HCT116 (cell line): ENCODE measurements at regions not wholly inside any gene's neighbourhood (a gene's known extent, or its start where the extent isn't known, plus 50 kb on each side); places are given as distances from the start of the nearest gene placed in this dataset.

Source experiments
- ATAC-seq: fragments of 200-7000 bp; cut with Tn5 transposase; 2 replicates; pipeline ENCODE4 v1.9.1; 2020; ENCODE audit warnings: mild to moderate bottlenecking, moderate library complexity
- BruUV-seq: library from RNA; stranded (reverse); fragments of 400-500 nt; replicated peaks from 2 replicates; lab custom pipeline; 2021; lab: Mats Ljungman, UMichigan
- CTCF ChIA-PET: fragments of 300-600 bp; sonication (Branson Sonifier 250); formaldehyde crosslinking; loops from one replicate; lab custom pipeline; 2021; ENCODE audit warnings: antibody characterized with exemption; lab: Charles Lee
- POLR2A ChIA-PET: fragments of 300-600, 350-600 bp; sonication (Branson Sonifier 250); formaldehyde crosslinking; loops from one replicate; lab custom pipeline; 2021; ENCODE audit warnings: antibody characterized with exemption; lab: Charles Lee
- RAD21 ChIA-PET, 2 experiments: fragments of 300-600 bp; sonication (Branson Sonifier 250); formaldehyde crosslinking; loops; one replicate each; lab custom pipeline; 2023; ENCODE audit warnings: low total read pairs in 2 of 2; ENCODE audit not compliant: uncharacterized antibody in 2 of 2, unreplicated experiment in 2 of 2, low non-redundant PET in 1 of 2; lab: Charles Lee
- DNase-seq: peaks from one replicate; pipeline ENCODE4 v3.0.0-alpha.2; 2010; ENCODE audit warnings: low read depth, low spot score
- H2AFZ ChIP-seq: fragments of 200-600 bp; shearing (Covaris generic), sonication (generic); 2 replicates; pipeline ENCODE4 v1.6.1; 2017; ENCODE audit warnings: low read depth, mixed run types, mixed read lengths, antibody characterized with exemption, low read length; ENCODE audit not compliant: poor library complexity, severe bottlenecking
- H3K27ac ChIP-seq: 2 replicates; pipeline ENCODE4 v1.5.1; 2012; ENCODE audit warnings: low read depth, low read length
- H3K27me3 ChIP-seq: fragments of 200-600 bp; sonication (generic); 2 replicates; pipeline ENCODE4 v1.6.1; 2016; ENCODE audit warnings: mixed run types, low read length, mixed read lengths; ENCODE audit not compliant: insufficient read depth
- H3K36me3 ChIP-seq, 2 experiments: fragments of 200-500 bp in 1 of 2; fragments of 200-600 bp in 1 of 2; sonication (Bioruptor generic) in 1 of 2; sonication (generic) in 1 of 2; 2 replicates each; pipeline versions ENCODE4 v1.5.1 to v1.6.1; 2014 to 2016; ENCODE audit warnings: low read length in 2 of 2, inconsistent platforms in 1 of 2, mixed read lengths in 1 of 2, mixed run types in 1 of 2; ENCODE audit not compliant: insufficient read depth in 2 of 2, control insufficient read depth in 1 of 2
- H3K4me1 ChIP-seq, 2 experiments: fragments of 200-600 bp in 1 of 2; sonication (generic) in 1 of 2; 2 replicates each; pipeline versions ENCODE4 v1.5.1 to v1.6.1; 2012 to 2017; ENCODE audit warnings: low read length in 2 of 2, inconsistent platforms in 1 of 2, mild to moderate bottlenecking in 1 of 2, mixed read lengths in 1 of 2, mixed run types in 1 of 2, moderate library complexity in 1 of 2; ENCODE audit not compliant: insufficient read depth in 2 of 2, control insufficient read depth in 1 of 2
- H3K4me2 ChIP-seq: fragments of 200-600 bp; sonication (generic); 2 replicates; pipeline ENCODE4 v1.6.1; 2017; ENCODE audit warnings: mixed run types, low read length, mixed read lengths
- H3K4me3 ChIP-seq, 2 experiments: fragments of 200-600 bp in 1 of 2; sonication (generic) in 1 of 2; replicated peaks in 1 of 2; 2 replicates each; pipeline ENCODE4 v1.5.1; 2011 to 2016; ENCODE audit warnings: low read length in 2 of 2, control low read depth in 1 of 2, low read depth in 1 of 2, mild to moderate bottlenecking in 1 of 2, mixed read lengths in 1 of 2, mixed run types in 1 of 2
- H3K79me2 ChIP-seq: fragments of 200-600 bp; sonication (generic); 2 replicates; pipeline ENCODE4 v1.6.1; 2017; ENCODE audit warnings: mild to moderate bottlenecking, mixed run types, low read length, moderate library complexity, mixed read lengths; ENCODE audit not compliant: insufficient read depth
- H3K9ac ChIP-seq: fragments of 200-600 bp; sonication (generic); 2 replicates; pipeline ENCODE4 v1.6.1; 2016; ENCODE audit warnings: low read length, mixed read lengths
- H3K9me2 ChIP-seq: fragments of 200-600 bp; sonication (generic), shearing (Covaris generic); 2 replicates; pipeline ENCODE4 v1.6.1; 2017; ENCODE audit warnings: mixed run types, mild to moderate bottlenecking, moderate library complexity; ENCODE audit not compliant: insufficient read depth
- H3K9me3 ChIP-seq, 2 experiments: fragments of 200-500 bp in 1 of 2; fragments of 200-600 bp in 1 of 2; sonication (Bioruptor generic) in 1 of 2; sonication (generic) in 1 of 2; 2 replicates each; pipeline ENCODE4 v1.6.1; 2014 to 2017; ENCODE audit warnings: low read length in 2 of 2, mixed read lengths in 2 of 2, inconsistent platforms in 1 of 2, low read depth in 1 of 2, mild to moderate bottlenecking in 1 of 2, mixed run types in 1 of 2, moderate library complexity in 1 of 2; ENCODE audit not compliant: control insufficient read depth in 1 of 2, insufficient read depth in 1 of 2
- H4K20me1 ChIP-seq: fragments of 200-600 bp; sonication (generic), shearing (Covaris generic); 2 replicates; pipeline ENCODE4 v1.6.1; 2017; ENCODE audit warnings: mixed run types, mild to moderate bottlenecking, moderate library complexity; ENCODE audit not compliant: insufficient read depth
- ATF3 ChIP-seq: IDR thresholded peaks from 2 replicates; pipeline ENCODE4 v1.6.1; 2012
- CBX3 ChIP-seq: IDR thresholded peaks from 2 replicates; pipeline ENCODE4 v1.6.1; 2012; ENCODE audit warnings: low read depth
- CTCF ChIP-seq, 3 experiments: fragments of 200-600 bp in 1 of 3; sonication (generic) in 1 of 3; IDR thresholded peaks in 2 of 3; conservative IDR thresholded peaks in 1 of 3; 2 replicates each; pipeline ENCODE4 v1.5.1; 2012 to 2017; ENCODE audit warnings: low read depth in 2 of 3, low read length in 2 of 3, antibody characterized with exemption in 1 of 3, borderline replicate concordance in 1 of 3, control low read depth in 1 of 3, mild to moderate bottlenecking in 1 of 3, mixed read lengths in 1 of 3, mixed run types in 1 of 3, moderate library complexity in 1 of 3; ENCODE audit not compliant: insufficient read depth in 1 of 3
- EGR1 ChIP-seq: IDR thresholded peaks from 2 replicates; pipeline ENCODE4 v1.6.1; 2012; ENCODE audit warnings: low read depth
- EZH2 ChIP-seq: fragments of 200-600 bp; sonication (generic); IDR thresholded peaks from 2 replicates; pipeline ENCODE4 v1.6.1; 2017; ENCODE audit warnings: antibody characterized with exemption, mixed run types
- FOSL1 ChIP-seq: IDR thresholded peaks from 2 replicates; pipeline ENCODE4 v1.6.1; 2012; ENCODE audit warnings: low read depth
- JUND ChIP-seq: IDR thresholded peaks from 2 replicates; pipeline ENCODE4 v1.6.1; 2012
- MAX ChIP-seq: IDR thresholded peaks from 2 replicates; pipeline ENCODE4 v1.6.1; 2012
- POLR2AphosphoS5 ChIP-seq: IDR thresholded peaks from 2 replicates; pipeline ENCODE4 v1.6.1; 2011; ENCODE audit warnings: mild to moderate bottlenecking, low read depth, low read length, moderate library complexity
- RAD21 ChIP-seq: IDR thresholded peaks from 2 replicates; pipeline ENCODE4 v1.6.1; 2012; ENCODE audit warnings: low read depth, mild to moderate bottlenecking
- SP1 ChIP-seq: IDR thresholded peaks from 2 replicates; pipeline ENCODE4 v1.6.1; 2012; ENCODE audit warnings: low read depth
- SRF ChIP-seq: IDR thresholded peaks from 2 replicates; pipeline ENCODE4 v1.6.1; 2012; ENCODE audit warnings: low read depth
- YY1 ChIP-seq: IDR thresholded peaks from 2 replicates; pipeline ENCODE4 v1.6.1; 2011; ENCODE audit warnings: low read length, low read depth, moderate library complexity, mild to moderate bottlenecking; ENCODE audit not compliant: insufficient replicate concordance; ENCODE audit errors: extremely low read depth
- ZBTB33 ChIP-seq: IDR thresholded peaks from 2 replicates; pipeline ENCODE4 v1.6.1; 2011; ENCODE audit warnings: mild to moderate bottlenecking, low read length, moderate library complexity; ENCODE audit not compliant: insufficient replicate concordance; ENCODE audit errors: extremely low read depth
- ZNF274 ChIP-seq: fragments of 200-500 bp; sonication (Bioruptor generic); IDR thresholded peaks from 2 replicates; pipeline ENCODE4 v1.6.1; 2014; ENCODE audit warnings: mild to moderate bottlenecking, low read depth, low read length, inconsistent platforms
- intact Hi-C: fragments of 100-400 bp; cut with micrococcal nuclease; formaldehyde crosslinking; loops from 2 replicates; pipeline ENCODE4 v1.10.0; 2022

GRCh38 chr13:53220038-53220437, 191.4 kb downstream of the OLFM4 start:
- no peak for ATAC-seq
- H3K9me2 ChIP-seq = no peaks in the 10 kb centered on the region
- peaks cover 0 to 9% of the 10 kb centered on the region in 2 experiments; a peak in 2 of 4 replicates for H3K9me3 ChIP-seq
- no peak overlapping the region for H2AFZ ChIP-seq
- no peak overlapping the region for H3K9ac ChIP-seq
- no peak for DNase-seq
- H4K20me1 ChIP-seq = no peaks in the 10 kb centered on the region
- ChIA-PET CTCF (no interaction called here), RAD21 (no interaction called here), POLR2A (no interaction called here)
- no peak for TF ChIP-seq ZBTB33
- no peak for TF ChIP-seq EGR1
- intact Hi-C loops = no loop called here
- no peak overlapping the region for H3K27ac ChIP-seq
- H3K27me3 ChIP-seq = no peaks in the 10 kb centered on the region
- H3K4me2 ChIP-seq = no peak overlapping the region
- H3K4me3 ChIP-seq = no peak overlapping the region
- H3K79me2 ChIP-seq = no peaks in the 10 kb centered on the region
- no peaks in the 10 kb centered on the region for H3K36me3 ChIP-seq
- BruUV-seq = no TSS peak
- H3K4me1 ChIP-seq = no peaks in the 10 kb centered on the region

- H3K36me3 ChIP-seq = no peaks in the 10 kb centered on the region
- no peaks in the 10 kb centered on the region for H3K79me2 ChIP-seq
- ChIA-PET RAD21 (no interaction called here), POLR2A (no interaction called here), CTCF (no interaction called here)
- ATAC-seq (no peak), DNase-seq (no peak)
- intact Hi-C loops = no loop called here
- BruUV-seq = no TSS peak
- no peaks in the 10 kb centered on the region for H3K9me2 ChIP-seq
- no peak overlapping the region for H3K4me2 ChIP-seq
- H4K20me1 ChIP-seq = no peaks in the 10 kb centered on the region
- no peak overlapping the region for H2AFZ ChIP-seq
- no peaks in the 10 kb centered on the region; a peak in 1 of 4 replicates for H3K9me3 ChIP-seq
- H3K27me3 ChIP-seq = no peaks in the 10 kb centered on the region
- H3K27ac ChIP-seq = no peak overlapping the region
- H3K9ac ChIP-seq = no peak overlapping the region
- H3K4me3 ChIP-seq = no peak overlapping the region
- no peaks in the 10 kb centered on the region for H3K4me1 ChIP-seq
- TF ChIP-seq EGR1 (no peak), YY1 (no peak), SRF (no peak), FOSL1 (no peak), JUND (no peak), CTCF (IDR thresholded peaks at IDR 0.05 in 2 of 3, conservative IDR thresholded peaks at IDR 0.05 in 1 of 3; ENCODE audit: borderline replicate concordance in 1 of 3, insufficient read depth in 1 of 3, low read depth in 2 of 3, low read length in 2 of 3) (no peak), SP1 (no peak), CBX3 (no peak), EZH2 (no peak), ZNF274 (no peak), ATF3 (no peak), MAX (no peak), POLR2AphosphoS5 (no peak), RAD21 (no peak)
Measured at GRCh38 chr13:53237696-53238095, 209.1 kb downstream of the OLFM4 start.
